A549 (cell line): ENCODE measurements at regions not wholly inside any gene's neighbourhood (a gene's known extent, or its start where the extent isn't known, plus 50 kb on each side); places are given as distances from the start of the nearest gene placed in this dataset.

Source experiments
- ATAC-seq, 2 experiments: fragments of 200-7000 bp in 1 of 2; fragments of >200 bp in 1 of 2; cut with Nextera tagmentation in 1 of 2; cut with Tn5 transposase in 1 of 2; 3 replicates each; pipeline versions ENCODE4 v1.8.0 to v1.9.1; 2018 to 2020; ENCODE audit warnings: mild to moderate bottlenecking in 1 of 2, moderate library complexity in 1 of 2
- CTCF ChIA-PET: fragments of 300-600 bp; sonication (Branson Sonifier 250); formaldehyde crosslinking; extraction: SDS; loops from one replicate; lab custom pipeline; 2021; ENCODE audit warnings: antibody characterized with exemption, inconsistent platforms; lab: Yijun Ruan, JAX
- POLR2A ChIA-PET: fragments of 350-600 bp; formaldehyde crosslinking; extraction: SDS; loops from one replicate; lab custom pipeline; 2021; ENCODE audit warnings: antibody characterized with exemption, inconsistent platforms; lab: Yijun Ruan, JAX
- DNase-seq, 2 experiments: peaks; one replicate each; pipeline versions ENCODE4 v3.0.0 to v3.0.0-alpha.2; 2011 to 2016; ENCODE audit warnings: low read depth in 1 of 2, low spot score in 1 of 2
- FAIRE-seq: peaks from 2 replicates; lab custom pipeline; 2011; peaks lifted over from hg19 to GRCh38; lab: Jason Lieb, UNC
- H3K27ac ChIP-seq, 2 experiments: fragments of >200 bp; sonication (Bioruptor Twin); formaldehyde crosslinking; 3 replicates each; pipeline ENCODE4 v1.5.1; 2016 to 2017
- H3K4me1 ChIP-seq: fragments of >200 bp; sonication (Bioruptor Twin); formaldehyde crosslinking; 3 replicates; pipeline ENCODE4 v1.6.1; 2016
- H3K4me2 ChIP-seq: fragments of >200 bp; sonication (Bioruptor Twin); formaldehyde crosslinking; 3 replicates; pipeline ENCODE4 v1.6.1; 2016
- H3K4me3 ChIP-seq: fragments of >200 bp; sonication (Bioruptor Twin); formaldehyde crosslinking; 3 replicates; pipeline ENCODE4 v1.5.1; 2016
- H3K9me3 ChIP-seq: fragments of >200 bp; sonication (Bioruptor Twin); formaldehyde crosslinking; 3 replicates; pipeline ENCODE4 v1.6.1; 2016
- CBX8 ChIP-seq: fragments of 200-600 bp; sonication (generic); IDR thresholded peaks from 2 replicates; pipeline ENCODE4 v1.6.1; 2016
- EP300 ChIP-seq, 2 experiments: fragments of >200 bp; sonication (Bioruptor Twin); formaldehyde crosslinking; IDR thresholded peaks; 2 replicates in 1 of 2; 3 replicates in 1 of 2; pipeline ENCODE4 v1.6.1; 2016 to 2017
- FOSB ChIP-seq: fragments of 250-450 bp; sonication (Bioruptor Pico); IDR thresholded peaks from 2 replicates; pipeline ENCODE4 v1.5.0; 2020; ENCODE audit warnings: mild to moderate bottlenecking, moderate library complexity
- FOXS1 ChIP-seq: fragments of 250-450 bp; sonication (Bioruptor Pico); IDR thresholded peaks from 2 replicates; pipeline ENCODE4 v1.5.0; 2020; ENCODE audit warnings: mild to moderate bottlenecking, moderate library complexity
- HDAC2 ChIP-seq: fragments of 200-600 bp; sonication (generic); IDR thresholded peaks from 2 replicates; pipeline ENCODE4 v1.6.1; 2016
- HOXB13 ChIP-seq: fragments of 250-450 bp; sonication (Bioruptor Pico); IDR thresholded peaks from 2 replicates; pipeline ENCODE4 v1.5.0; 2020; ENCODE audit warnings: low read depth, mild to moderate bottlenecking, moderate library complexity
- HOXB5 ChIP-seq: fragments of 250-450 bp; sonication (Bioruptor Pico); IDR thresholded peaks from 2 replicates; pipeline ENCODE4 v1.5.0; 2020; ENCODE audit warnings: mild to moderate bottlenecking, moderate library complexity
- JUN ChIP-seq, 2 experiments: fragments of >200 bp; sonication (Bioruptor Twin); formaldehyde crosslinking; IDR thresholded peaks; 2 replicates in 1 of 2; 3 replicates in 1 of 2; pipeline ENCODE4 v1.6.1; 2016 to 2017
- MYC ChIP-seq: IDR thresholded peaks from 2 replicates; pipeline ENCODE4 v1.6.1; 2012; ENCODE audit warnings: mild to moderate bottlenecking, inconsistent platforms, low read length, improper control_type of control experiment, borderline replicate concordance
- PHF8 ChIP-seq: fragments of 200-600 bp; sonication (generic); IDR thresholded peaks from 2 replicates; pipeline ENCODE4 v1.6.1; 2016; ENCODE audit warnings: low read depth, mild to moderate bottlenecking, antibody characterized with exemption, moderate library complexity, borderline replicate concordance
- POLR2A ChIP-seq: IDR thresholded peaks from 2 replicates; pipeline ENCODE4 v1.6.1; 2012; ENCODE audit warnings: mild to moderate bottlenecking, low read length
- TFCP2L1 ChIP-seq: fragments of 250-450 bp; sonication (Bioruptor Pico); IDR thresholded peaks from 2 replicates; pipeline ENCODE4 v1.5.0; 2021; ENCODE audit warnings: mild to moderate bottlenecking
- TP53 ChIP-seq: fragments of 250-450 bp; sonication (Bioruptor Pico); IDR thresholded peaks from 2 replicates; pipeline ENCODE4 v1.5.0; 2021; ENCODE audit warnings: mild to moderate bottlenecking, moderate library complexity
- ZNF302 ChIP-seq: fragments of 250-450 bp; sonication (Bioruptor Pico); IDR thresholded peaks from 2 replicates; pipeline ENCODE4 v1.9.0; 2021; ENCODE audit warnings: inconsistent platforms, mild to moderate bottlenecking, moderate library complexity
- ZSCAN20 ChIP-seq: fragments of 250-450 bp; sonication (Bioruptor Pico); IDR thresholded peaks from 2 replicates; pipeline ENCODE4 v1.8.0; 2022; ENCODE audit warnings: mild to moderate bottlenecking, moderate library complexity
- WGBS: methylation state at CpG from one replicate; pipeline ENCODE4 v1.1.6; 2017; ENCODE audit errors: missing lambda C conversion rate; 5-methylcytosine and 5-hydroxymethylcytosine counted together
- TF ChIP-seq, protein P1 (sequence below): fragments of >200 bp; sonication (Bioruptor Twin); formaldehyde crosslinking; IDR thresholded peaks from 2 replicates; pipeline ENCODE4 v1.6.1; 2016
- TF ChIP-seq, protein P2 (sequence below): IDR thresholded peaks from 2 replicates; pipeline ENCODE4 v1.6.1; 2012
- TF ChIP-seq, protein P3 (sequence below): fragments of >200 bp; sonication (Bioruptor Twin); formaldehyde crosslinking; IDR thresholded peaks from 3 replicates; pipeline ENCODE4 v1.5.1; 2016
- TF ChIP-seq, protein P4 (sequence below): fragments of 250-450 bp; sonication (Bioruptor Pico); IDR thresholded peaks from 2 replicates; pipeline ENCODE4 v1.5.0; 2021; ENCODE audit warnings: mild to moderate bottlenecking, moderate library complexity, borderline replicate concordance
- TF ChIP-seq, protein P5 (sequence below): fragments of 150-350 bp; IDR thresholded peaks from 2 replicates; pipeline ENCODE4 v1.6.1; 2014; ENCODE audit warnings: low read depth, mild to moderate bottlenecking, low read length

DNA sequence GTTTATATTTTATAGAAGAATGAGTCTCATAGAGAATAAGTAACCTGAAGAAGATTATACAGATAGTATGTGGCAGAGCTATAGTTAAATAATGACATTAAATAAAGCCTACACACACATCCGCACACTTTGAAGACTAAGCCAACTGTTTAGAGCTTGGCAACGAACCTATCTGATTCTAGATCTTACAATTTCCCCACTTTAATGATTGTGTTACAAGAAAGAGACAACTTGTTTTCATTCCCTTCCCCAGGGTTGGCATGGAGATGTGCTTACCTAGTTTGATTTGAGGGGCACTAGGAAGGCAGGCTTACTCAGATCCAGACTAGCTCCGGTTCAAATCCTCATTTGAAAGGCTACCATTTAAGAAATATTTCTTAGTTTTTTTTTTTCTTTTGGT, 61.9 kb upstream of the CBLB start:
- no peaks in the 10 kb centered on the region for H3K9me3 ChIP-seq
- no peak overlapping the region for H3K4me2 ChIP-seq
- no peak overlapping the region for H3K27ac ChIP-seq
- no peaks in the 10 kb centered on the region for H3K4me1 ChIP-seq
- 51% methylated on average over 3 of the region's 3 CpGs for WGBS
- DNase-seq (no peak), FAIRE-seq (no peak), ATAC-seq (no peak)
- POLR2A ChIA-PET: no interaction called here
- no peak for TF ChIP-seq FOSB (CRISPR knock-in tag)
- no peak for TF ChIP-seq HOXB13 (CRISPR knock-in tag)
- no peak for TF ChIP-seq CBX8
- no peak for TF ChIP-seq TFCP2L1 (CRISPR knock-in tag)
- TF ChIP-seq FOXS1 (CRISPR knock-in tag): no peak
- TF ChIP-seq, all 56 proteins: peak for 0
- CTCF ChIA-PET: interaction anchor here (0.6 kb wide), 1 partner anchor 1133 kb away, joined by 3 read pairs; no protein-coding TSS in a partner anchor
- H3K4me3 ChIP-seq: no peak overlapping the region

DNA sequence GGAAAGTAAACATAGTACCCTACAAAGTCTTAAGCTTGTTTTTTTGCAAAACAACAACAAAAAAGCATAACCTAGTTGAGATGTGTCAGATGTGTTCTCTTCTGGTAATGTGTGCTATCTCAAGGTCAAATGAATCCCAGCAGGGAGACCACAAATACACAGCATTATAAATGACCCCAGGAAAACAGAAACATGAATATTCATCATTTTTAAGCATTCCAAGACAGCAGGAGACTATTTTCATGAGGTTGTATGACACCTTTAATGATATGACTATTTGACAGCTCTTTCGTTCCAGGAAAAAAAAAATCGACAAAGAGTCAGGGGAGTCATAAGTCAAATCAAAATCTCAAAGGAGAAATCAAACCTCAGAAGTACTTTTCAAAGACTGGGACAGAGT, 62.7 kb upstream of the CBLB start:
- ChIA-PET CTCF (no interaction called here), POLR2A (no interaction called here)
- no peaks in the 10 kb centered on the region for H3K9me3 ChIP-seq
- ATAC-seq (no peak), DNase-seq (no peak), FAIRE-seq (no peak)
- H3K4me3 ChIP-seq: no peak overlapping the region
- no peak overlapping the region for H3K27ac ChIP-seq
- no peak overlapping the region for H3K4me2 ChIP-seq
- WGBS: 56% methylated on average over 2 of the region's 2 CpGs
- TF ChIP-seq HOXB13 (CRISPR knock-in tag): no peak
- TF ChIP-seq, protein P1, sequence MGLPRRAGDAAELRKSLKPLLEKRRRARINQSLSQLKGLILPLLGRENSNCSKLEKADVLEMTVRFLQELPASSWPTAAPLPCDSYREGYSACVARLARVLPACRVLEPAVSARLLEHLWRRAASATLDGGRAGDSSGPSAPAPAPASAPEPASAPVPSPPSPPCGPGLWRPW: no peak
- no peak for TF ChIP-seq JUN (IDR thresholded peaks at IDR 0.05)
- TF ChIP-seq, protein P2, sequence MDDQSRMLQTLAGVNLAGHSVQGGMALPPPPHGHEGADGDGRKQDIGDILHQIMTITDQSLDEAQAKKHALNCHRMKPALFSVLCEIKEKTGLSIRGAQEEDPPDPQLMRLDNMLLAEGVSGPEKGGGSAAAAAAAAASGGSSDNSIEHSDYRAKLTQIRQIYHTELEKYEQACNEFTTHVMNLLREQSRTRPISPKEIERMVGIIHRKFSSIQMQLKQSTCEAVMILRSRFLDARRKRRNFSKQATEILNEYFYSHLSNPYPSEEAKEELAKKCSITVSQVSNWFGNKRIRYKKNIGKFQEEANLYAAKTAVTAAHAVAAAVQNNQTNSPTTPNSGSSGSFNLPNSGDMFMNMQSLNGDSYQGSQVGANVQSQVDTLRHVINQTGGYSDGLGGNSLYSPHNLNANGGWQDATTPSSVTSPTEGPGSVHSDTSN: no peak
- TF ChIP-seq FOXS1 (CRISPR knock-in tag): no peak
- no peaks in the 10 kb centered on the region for H3K4me1 ChIP-seq

DNA sequence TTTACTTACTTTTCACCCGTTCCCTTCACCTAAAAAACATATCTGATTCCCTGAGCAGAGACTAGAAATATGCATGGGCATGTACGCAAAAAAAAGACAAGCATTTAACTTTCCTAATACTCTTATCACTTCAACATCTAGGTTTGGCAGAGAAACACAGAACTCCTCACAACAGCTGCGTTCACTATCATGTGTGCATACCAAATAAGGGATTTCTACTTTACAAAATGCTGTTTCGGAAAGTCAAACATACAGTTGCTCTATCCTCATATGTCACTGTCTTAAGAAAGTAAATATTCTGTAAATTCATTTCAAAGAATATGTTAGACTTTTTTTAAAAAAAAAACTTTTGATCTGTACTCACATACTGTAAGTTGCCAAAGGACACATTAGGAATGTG, 65.1 kb upstream of the CBLB start:
- TF ChIP-seq, protein P3, sequence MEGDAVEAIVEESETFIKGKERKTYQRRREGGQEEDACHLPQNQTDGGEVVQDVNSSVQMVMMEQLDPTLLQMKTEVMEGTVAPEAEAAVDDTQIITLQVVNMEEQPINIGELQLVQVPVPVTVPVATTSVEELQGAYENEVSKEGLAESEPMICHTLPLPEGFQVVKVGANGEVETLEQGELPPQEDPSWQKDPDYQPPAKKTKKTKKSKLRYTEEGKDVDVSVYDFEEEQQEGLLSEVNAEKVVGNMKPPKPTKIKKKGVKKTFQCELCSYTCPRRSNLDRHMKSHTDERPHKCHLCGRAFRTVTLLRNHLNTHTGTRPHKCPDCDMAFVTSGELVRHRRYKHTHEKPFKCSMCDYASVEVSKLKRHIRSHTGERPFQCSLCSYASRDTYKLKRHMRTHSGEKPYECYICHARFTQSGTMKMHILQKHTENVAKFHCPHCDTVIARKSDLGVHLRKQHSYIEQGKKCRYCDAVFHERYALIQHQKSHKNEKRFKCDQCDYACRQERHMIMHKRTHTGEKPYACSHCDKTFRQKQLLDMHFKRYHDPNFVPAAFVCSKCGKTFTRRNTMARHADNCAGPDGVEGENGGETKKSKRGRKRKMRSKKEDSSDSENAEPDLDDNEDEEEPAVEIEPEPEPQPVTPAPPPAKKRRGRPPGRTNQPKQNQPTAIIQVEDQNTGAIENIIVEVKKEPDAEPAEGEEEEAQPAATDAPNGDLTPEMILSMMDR: no peak
- TF ChIP-seq HDAC2 (no peak), EP300 (IDR thresholded peaks at IDR 0.05) (no peak), TP53 (CRISPR knock-in tag) (no peak), HOXB5 (no peak), PHF8 (no peak), MYC (no peak), ZNF302 (no peak), CBX8 (no peak), POLR2A (no peak), ZSCAN20 (CRISPR knock-in tag) (no peak)
- TF ChIP-seq, protein P4, sequence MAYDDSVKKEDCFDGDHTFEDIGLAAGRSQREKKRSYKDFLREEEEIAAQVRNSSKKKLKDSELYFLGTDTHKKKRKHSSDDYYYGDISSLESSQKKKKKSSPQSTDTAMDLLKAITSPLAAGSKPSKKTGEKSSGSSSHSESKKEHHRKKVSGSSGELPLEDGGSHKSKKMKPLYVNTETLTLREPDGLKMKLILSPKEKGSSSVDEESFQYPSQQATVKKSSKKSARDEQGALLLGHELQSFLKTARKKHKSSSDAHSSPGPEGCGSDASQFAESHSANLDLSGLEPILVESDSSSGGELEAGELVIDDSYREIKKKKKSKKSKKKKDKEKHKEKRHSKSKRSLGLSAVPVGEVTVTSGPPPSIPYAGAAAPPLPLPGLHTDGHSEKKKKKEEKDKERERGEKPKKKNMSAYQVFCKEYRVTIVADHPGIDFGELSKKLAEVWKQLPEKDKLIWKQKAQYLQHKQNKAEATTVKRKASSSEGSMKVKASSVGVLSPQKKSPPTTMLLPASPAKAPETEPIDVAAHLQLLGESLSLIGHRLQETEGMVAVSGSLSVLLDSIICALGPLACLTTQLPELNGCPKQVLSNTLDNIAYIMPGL (CRISPR knock-in tag): no peak
- TF ChIP-seq, protein P5, sequence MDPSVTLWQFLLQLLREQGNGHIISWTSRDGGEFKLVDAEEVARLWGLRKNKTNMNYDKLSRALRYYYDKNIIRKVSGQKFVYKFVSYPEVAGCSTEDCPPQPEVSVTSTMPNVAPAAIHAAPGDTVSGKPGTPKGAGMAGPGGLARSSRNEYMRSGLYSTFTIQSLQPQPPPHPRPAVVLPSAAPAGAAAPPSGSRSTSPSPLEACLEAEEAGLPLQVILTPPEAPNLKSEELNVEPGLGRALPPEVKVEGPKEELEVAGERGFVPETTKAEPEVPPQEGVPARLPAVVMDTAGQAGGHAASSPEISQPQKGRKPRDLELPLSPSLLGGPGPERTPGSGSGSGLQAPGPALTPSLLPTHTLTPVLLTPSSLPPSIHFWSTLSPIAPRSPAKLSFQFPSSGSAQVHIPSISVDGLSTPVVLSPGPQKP: no peak
- Histone ChIP-seq H3K4me1 (no peaks in the 10 kb centered on the region), H3K9me3 (no peaks in the 10 kb centered on the region), H3K4me3 (no peak overlapping the region), H3K27ac (no peak overlapping the region), H3K4me2 (no peak overlapping the region)
- DNase-seq: no peak
- 84% methylated on average over 4 of the region's 4 CpGs for WGBS
- ATAC-seq: no peak
- POLR2A ChIA-PET: no interaction called here
- FAIRE-seq: no peak
- CTCF ChIA-PET: no interaction called here
